OCI-LY3 (cell line): ENCODE measurements at regions not wholly inside any gene's neighbourhood (a gene's known extent, or its start where the extent isn't known, plus 50 kb on each side); places are given as distances from the start of the nearest gene placed in this dataset.

Source experiments
- EZH2phosphoT487 ChIP-seq: fragments of 200-600 bp; shearing (Covaris generic); IDR thresholded peaks from 2 replicates; pipeline ENCODE4 v1.6.1; 2018; ENCODE audit warnings: antibody characterized with exemption, mixed run types, low read depth
- TF ChIP-seq, protein P1 (sequence below): fragments of 200-600, 300-600 bp; sonication (generic); IDR thresholded peaks from 2 replicates; pipeline ENCODE4 v1.5.1; 2014; ENCODE audit warnings: antibody characterized with exemption, low read length, low read depth

DNA sequence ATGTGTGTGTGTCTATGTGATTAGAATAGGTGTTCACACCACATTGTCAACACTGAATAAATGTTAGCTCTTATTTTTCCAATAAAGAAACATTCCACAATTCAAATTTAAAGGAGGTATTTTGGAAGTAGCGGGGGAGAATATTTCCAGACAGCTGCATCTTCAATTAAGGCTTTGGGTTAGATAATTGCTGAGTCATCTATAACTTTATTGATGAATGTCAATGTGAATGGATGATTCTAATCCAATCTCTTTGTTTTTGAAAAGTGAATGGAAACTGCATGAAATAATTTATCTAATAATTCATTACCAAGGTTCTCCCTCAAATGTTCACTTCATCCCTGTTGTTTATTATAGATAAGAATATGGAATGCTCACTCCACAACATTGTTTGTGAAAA lies 625.2 kb downstream of the IRS1 start:
- TF ChIP-seq, protein P1, sequence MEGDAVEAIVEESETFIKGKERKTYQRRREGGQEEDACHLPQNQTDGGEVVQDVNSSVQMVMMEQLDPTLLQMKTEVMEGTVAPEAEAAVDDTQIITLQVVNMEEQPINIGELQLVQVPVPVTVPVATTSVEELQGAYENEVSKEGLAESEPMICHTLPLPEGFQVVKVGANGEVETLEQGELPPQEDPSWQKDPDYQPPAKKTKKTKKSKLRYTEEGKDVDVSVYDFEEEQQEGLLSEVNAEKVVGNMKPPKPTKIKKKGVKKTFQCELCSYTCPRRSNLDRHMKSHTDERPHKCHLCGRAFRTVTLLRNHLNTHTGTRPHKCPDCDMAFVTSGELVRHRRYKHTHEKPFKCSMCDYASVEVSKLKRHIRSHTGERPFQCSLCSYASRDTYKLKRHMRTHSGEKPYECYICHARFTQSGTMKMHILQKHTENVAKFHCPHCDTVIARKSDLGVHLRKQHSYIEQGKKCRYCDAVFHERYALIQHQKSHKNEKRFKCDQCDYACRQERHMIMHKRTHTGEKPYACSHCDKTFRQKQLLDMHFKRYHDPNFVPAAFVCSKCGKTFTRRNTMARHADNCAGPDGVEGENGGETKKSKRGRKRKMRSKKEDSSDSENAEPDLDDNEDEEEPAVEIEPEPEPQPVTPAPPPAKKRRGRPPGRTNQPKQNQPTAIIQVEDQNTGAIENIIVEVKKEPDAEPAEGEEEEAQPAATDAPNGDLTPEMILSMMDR: no peak
- TF ChIP-seq EZH2phosphoT487: no peak
